ENCODE measurements at regions not wholly inside any gene's neighbourhood (a gene's known extent, or its start where the extent isn't known, plus 50 kb on each side); places are given as distances from the start of the nearest gene placed in this dataset.

GRCh38 chr10:65430979-65431378, 1494.9 kb upstream of the LRRTM3 start:
- Histone ChIP-seq H3K27me3 (no peaks in the 10 kb centered on the region), H3K27ac (no peak overlapping the region), H3K4me3 (no peak overlapping the region), H3K4me1 (no peaks in the 10 kb centered on the region), H3K36me3 (no peaks in the 10 kb centered on the region), H3K9me3 (no peaks in the 10 kb centered on the region)
- DNase-seq (ENCODE audit: low spot score) = no peak
- TF ChIP-seq CTCF (IDR thresholded peaks at IDR 0.05) = no peak

- Histone ChIP-seq H3K4me1 (no peaks in the 10 kb centered on the region), H3K27ac (no peak overlapping the region), H3K4me3 (no peak overlapping the region), H3K9me3 (no peaks in the 10 kb centered on the region), H3K36me3 (no peaks in the 10 kb centered on the region), H3K27me3 (no peaks in the 10 kb centered on the region)
- no peak for DNase-seq (ENCODE audit: low spot score)
- no peak for TF ChIP-seq CTCF (IDR thresholded peaks at IDR 0.05)
These were observed 1454.8 kb upstream of the LRRTM3 start for GRCh38 chr10:65470986-65471385.

- H3K27me3 ChIP-seq = no peaks in the 10 kb centered on the region
- no peak overlapping the region for H3K4me3 ChIP-seq
- no peaks in the 10 kb centered on the region for H3K4me1 ChIP-seq
- H3K36me3 ChIP-seq = no peaks in the 10 kb centered on the region
- DNase-seq (ENCODE audit: low spot score) = no peak
- TF ChIP-seq CTCF (IDR thresholded peaks at IDR 0.05) = no peak
- H3K27ac ChIP-seq = no peak overlapping the region
- H3K9me3 ChIP-seq = no peaks in the 10 kb centered on the region
These were observed 1443.0 kb upstream of the LRRTM3 start for GRCh38 chr10:65482848-65483247.

- no peak for DNase-seq (ENCODE audit: low spot score)
- Histone ChIP-seq H3K4me1 (no peaks in the 10 kb centered on the region), H3K36me3 (no peaks in the 10 kb centered on the region), H3K27ac (no peak overlapping the region), H3K27me3 (no peaks in the 10 kb centered on the region), H3K4me3 (no peak overlapping the region), H3K9me3 (no peaks in the 10 kb centered on the region)
- TF ChIP-seq CTCF (IDR thresholded peaks at IDR 0.05) = no peak
These were observed 1434.0 kb upstream of the LRRTM3 start for GRCh38 chr10:65491799-65492198.

- Histone ChIP-seq H3K9me3 (no peaks in the 10 kb centered on the region), H3K27me3 (no peaks in the 10 kb centered on the region), H3K27ac (no peak overlapping the region), H3K4me1 (no peaks in the 10 kb centered on the region), H3K4me3 (no peak overlapping the region), H3K36me3 (no peaks in the 10 kb centered on the region)
- TF ChIP-seq CTCF (IDR thresholded peaks at IDR 0.05) = no peak
- no peak for DNase-seq (ENCODE audit: low spot score)
These were observed 1429.3 kb upstream of the LRRTM3 start for GRCh38 chr10:65496541-65496940.

- no peak for DNase-seq (ENCODE audit: low spot score)
- no peaks in the 10 kb centered on the region for H3K4me1 ChIP-seq
- no peaks in the 10 kb centered on the region for H3K9me3 ChIP-seq
- TF ChIP-seq CTCF (IDR thresholded peaks at IDR 0.05) = no peak
- no peak overlapping the region for H3K27ac ChIP-seq
- no peak overlapping the region for H3K4me3 ChIP-seq
- no peaks in the 10 kb centered on the region for H3K36me3 ChIP-seq
- no peaks in the 10 kb centered on the region for H3K27me3 ChIP-seq
These were observed 1428.0 kb upstream of the LRRTM3 start for GRCh38 chr10:65497837-65498236.
